ENCODE measurements at regions not wholly inside any gene's neighbourhood (a gene's known extent, or its start where the extent isn't known, plus 50 kb on each side); places are given as distances from the start of the nearest gene placed in this dataset.

DNA sequence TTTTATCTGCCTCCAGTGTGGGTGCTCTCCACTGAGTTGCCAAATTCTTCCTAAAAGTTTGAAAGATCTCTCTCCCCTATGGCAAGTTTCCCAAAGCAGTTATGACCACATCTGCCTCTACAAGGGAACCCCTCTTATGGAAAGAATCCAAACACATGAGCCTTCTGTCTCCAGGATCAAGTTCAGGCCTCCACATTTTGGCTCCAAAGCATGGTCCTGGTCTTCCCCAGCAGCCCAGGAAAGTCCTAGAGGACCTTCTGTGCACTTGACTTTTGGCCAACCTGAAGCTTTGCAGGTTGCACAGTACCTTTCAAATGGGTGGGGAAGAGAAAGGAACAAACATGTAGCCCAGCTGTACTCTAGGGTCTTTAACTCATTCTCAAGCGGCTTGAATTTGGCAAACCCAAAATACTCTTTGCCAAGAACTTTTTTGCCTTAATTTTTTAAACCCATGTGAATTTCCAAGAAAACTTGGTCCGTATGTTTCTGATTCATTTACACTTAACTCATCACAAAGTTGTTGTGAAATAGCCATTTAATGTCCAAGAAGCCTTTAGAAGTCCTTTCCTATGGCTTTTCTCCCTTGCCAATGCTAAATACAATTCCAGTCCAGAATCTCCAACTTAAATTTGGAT, 240.1 kb upstream of the TBX18 start:
- TF ChIP-seq CTBP1 (IDR thresholded peaks at IDR 0.05; ENCODE audit: borderline replicate concordance) (no peak), FOXA1 (IDR thresholded peaks at IDR 0.05) (no peak), FOXM1 (IDR thresholded peaks at IDR 0.05; ENCODE audit: borderline replicate concordance) (no peak), FOXK2 (IDR thresholded peaks at IDR 0.05) (no peak), TARDBP (IDR thresholded peaks at IDR 0.05) (no peak), BHLHE40 (IDR thresholded peaks at IDR 0.05; ENCODE audit: borderline replicate concordance) (no peak), SP1 (IDR thresholded peaks at IDR 0.05) (no peak), LEF1 (IDR thresholded peaks at IDR 0.05; ENCODE audit: borderline replicate concordance) (no peak), NFRKB (IDR thresholded peaks at IDR 0.05) (no peak), ARNT (IDR thresholded peaks at IDR 0.05) (no peak), ELF4 (IDR thresholded peaks at IDR 0.05) (no peak)

All from HEK293T (cell line).